NCI-H2029 (cell line): ENCODE measurements at regions not wholly inside any gene's neighbourhood (a gene's known extent, or its start where the extent isn't known, plus 50 kb on each side); places are given as distances from the start of the nearest gene placed in this dataset.

Experiments used
- DNase-seq: peaks from one replicate; lab custom pipeline; 2025; lab: John Stamatoyannopoulos, UW

DNA sequence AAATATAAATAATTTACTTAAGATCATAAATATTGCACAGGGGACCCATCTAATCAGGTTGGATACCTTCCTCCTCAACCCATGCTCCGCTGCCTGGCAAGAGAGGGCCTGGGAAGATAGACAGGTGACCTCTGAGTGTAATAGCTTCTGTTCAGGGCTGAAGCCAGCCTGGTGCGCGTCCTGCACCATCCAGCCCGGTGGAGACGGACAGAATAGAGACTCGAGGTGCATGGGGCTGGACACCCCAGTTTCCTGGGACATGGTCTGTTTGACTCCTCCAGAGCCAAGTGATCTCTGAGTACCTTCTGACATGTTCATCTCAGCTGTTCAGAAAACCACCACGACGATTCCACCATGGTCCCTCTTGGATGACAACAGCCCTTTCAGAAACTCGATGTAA lies 209.3 kb upstream of the MYT1L start:
- no peak for DNase-seq

DNA sequence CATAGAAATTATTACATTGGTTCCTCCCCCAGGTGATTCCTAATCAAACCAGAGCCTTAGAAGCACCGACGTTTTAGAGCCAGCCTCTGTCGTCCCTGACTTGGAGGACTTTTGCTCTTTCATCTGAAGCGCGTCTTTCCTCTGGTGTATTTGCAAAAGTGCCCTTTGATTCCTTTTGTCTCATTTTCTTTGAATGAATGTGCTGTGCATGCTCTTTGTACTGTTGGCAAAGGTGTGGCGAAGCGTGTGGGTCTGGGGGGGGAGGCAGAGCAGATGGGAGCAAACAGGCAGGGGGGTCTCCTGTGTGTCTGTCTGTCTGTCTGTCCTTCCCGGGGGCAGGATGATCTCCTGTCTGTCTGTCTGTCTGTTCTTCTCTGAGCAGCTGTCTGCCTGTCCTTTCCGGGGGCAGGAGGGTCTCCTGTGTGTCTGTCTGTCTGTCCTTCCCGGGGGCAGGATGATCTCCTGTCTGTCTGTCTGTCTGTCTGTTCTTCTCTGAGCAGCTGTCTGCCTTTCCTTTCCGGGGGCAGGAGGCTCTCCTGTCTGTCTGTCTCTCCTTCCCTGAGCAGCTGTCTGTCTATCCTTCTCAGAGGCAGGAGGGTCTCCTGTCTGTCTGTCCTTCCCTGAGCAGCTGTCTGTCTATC lies 205.5 kb upstream of the MYT1L start:
- no peak for DNase-seq

- no peak for DNase-seq
Observed at GRCh38 chr2:2530334-2530733, 199.3 kb upstream of the MYT1L start.

DNA sequence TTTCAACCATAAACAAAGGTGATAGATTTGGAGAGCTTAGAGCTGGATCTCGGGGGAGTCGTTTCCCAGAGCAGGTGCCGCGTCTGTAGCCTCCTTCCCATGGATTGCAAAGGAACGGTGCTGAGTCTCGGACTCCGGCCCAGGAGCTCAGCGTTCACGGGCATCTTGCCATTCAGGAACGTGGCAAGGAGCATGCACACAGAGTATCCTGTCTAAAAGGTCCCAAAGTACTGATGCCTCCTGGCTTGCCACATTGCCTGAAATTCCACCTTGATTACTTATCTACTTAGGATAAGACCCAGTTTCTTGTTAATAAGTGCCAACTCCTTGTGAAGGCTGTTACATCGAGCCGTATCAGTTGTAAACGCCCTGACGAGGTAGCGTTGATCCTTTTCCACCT lies 197.8 kb upstream of the MYT1L start:
- DNase-seq, result no peak

- DNase-seq, result peak; percentile 17
Observed at GRCh38 chr2:2527148-2527547, 196.1 kb upstream of the MYT1L start.

DNA sequence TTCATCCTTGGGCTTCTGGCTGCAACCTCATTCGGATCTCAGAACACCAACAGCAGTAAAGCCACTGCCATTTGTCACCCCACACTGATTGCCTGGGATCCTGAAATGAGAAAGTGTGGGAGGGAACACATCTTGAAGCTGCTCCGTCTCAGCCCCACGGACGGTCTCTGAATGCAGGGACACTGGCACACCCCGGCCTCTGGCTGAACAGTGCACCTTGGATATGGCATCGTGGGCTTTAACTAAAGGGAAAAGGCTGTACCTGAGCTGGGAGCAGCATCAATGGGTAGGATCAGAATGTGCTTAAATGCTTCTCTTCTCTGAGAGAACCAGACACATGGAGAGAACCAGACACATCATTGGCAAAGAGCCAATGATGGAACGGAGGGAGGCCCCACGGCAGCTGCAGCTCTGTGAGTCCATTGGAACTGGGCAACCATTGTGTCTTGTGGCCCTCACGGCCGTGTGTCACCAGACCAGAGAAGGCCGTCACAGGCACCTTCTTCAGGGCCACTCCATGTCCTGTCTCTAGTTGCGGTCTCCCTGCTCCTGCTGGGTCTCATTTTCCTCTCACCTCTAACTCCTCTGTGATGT lies 193.4 kb upstream of the MYT1L start:
- DNase-seq, result no peak

- no peak for DNase-seq
Observed at GRCh38 chr2:2523461-2524347, 192.6 kb upstream of the MYT1L start.

- DNase-seq, result no peak
Observed at GRCh38 chr2:2520401-2520811, 189.3 kb upstream of the MYT1L start.

- DNase-seq, result no peak
Observed at GRCh38 chr2:2519381-2519780, 188.3 kb upstream of the MYT1L start.

GRCh38 chr2:2517399-2517798 lies 186.3 kb upstream of the MYT1L start:
- no peak for DNase-seq

DNA sequence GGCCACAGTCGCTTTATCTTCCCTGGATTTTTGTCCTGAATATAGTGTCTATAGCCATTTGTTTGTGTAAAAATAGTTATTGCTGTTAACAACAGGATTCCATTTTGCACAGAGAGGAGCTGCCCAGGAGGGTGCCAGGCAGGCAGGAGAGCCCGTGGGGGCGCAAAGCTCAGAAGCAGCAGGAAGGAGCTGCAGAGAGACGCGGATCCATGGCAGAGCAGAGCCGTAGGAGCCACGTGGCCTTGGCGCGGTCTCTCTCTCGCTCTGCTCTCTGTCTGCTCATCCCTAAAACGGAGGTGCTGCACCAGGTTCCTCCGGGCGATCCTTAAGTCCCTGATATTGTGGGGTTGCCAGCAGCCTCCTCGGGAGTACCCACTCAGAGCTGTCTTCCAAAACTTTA lies 185.3 kb upstream of the MYT1L start:
- DNase-seq, result no peak

- DNase-seq, result no peak
Observed at GRCh38 chr2:2512931-2513330, 181.9 kb upstream of the MYT1L start.

- no peak for DNase-seq
Observed at GRCh38 chr2:2507417-2507997, 176.4 kb upstream of the MYT1L start.

GRCh38 chr2:2506536-2506935 lies 175.5 kb upstream of the MYT1L start:
- DNase-seq, result no peak

DNA sequence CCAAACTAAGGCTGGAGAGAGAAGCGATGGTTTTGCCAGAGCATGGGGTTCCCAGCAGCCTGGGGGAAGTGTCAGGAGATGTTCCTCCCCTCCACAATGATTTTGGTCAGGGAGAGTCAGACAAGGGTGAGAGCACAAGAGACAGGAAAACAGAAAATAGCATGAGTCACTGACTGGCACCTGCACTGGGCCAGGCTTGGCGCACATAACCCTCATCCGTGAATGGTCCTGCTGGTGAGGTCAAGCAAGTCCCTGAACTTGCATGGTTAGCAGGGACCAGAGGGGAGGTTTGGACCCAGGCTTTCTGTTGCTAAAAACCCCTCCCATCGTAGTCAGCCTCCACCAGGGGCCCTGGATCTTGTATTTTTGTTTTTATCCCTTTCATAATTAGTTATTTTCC lies 174.5 kb upstream of the MYT1L start:
- DNase-seq, result no peak

GRCh38 chr2:2503864-2504418 lies 172.9 kb upstream of the MYT1L start:
- no peak for DNase-seq

DNA sequence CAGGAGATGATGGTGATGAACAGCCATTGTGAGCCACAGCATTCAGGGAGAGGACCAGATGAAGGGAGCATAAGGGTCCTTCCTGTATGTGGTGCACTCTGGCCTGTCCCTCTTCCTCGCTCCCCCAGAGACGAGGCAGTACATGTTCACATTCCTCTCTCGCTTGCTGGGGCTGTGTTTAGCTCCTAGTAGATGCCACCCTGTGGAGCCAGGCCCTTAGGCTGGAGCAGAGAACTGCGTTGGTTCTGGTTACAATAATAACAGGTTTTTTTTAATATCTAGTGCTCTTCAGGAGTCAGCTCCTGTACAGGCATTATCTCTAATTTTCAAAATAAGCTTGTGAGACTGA lies 171.1 kb upstream of the MYT1L start:
- no peak for DNase-seq

GRCh38 chr2:2501454-2502200 lies 170.6 kb upstream of the MYT1L start:
- no peak for DNase-seq

DNA sequence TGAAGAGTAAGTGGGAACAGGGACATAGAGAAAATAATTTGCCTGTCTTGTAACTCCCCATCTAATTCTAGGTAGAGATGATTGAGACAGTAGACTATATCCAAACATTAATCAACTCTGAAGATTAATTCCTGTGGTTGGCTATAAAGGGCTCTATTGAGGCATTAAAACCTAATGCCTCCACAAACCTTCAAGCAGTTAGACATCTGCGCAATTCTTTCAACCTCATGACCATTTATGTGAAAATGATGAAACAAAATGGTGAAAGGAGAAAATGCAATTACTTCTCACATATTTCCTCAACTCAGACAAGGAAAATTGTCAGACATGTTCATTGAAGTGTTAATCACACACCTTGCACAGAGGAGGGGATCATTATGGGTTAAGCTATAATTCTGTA lies 164.5 kb upstream of the MYT1L start:
- DNase-seq, result no peak

DNA sequence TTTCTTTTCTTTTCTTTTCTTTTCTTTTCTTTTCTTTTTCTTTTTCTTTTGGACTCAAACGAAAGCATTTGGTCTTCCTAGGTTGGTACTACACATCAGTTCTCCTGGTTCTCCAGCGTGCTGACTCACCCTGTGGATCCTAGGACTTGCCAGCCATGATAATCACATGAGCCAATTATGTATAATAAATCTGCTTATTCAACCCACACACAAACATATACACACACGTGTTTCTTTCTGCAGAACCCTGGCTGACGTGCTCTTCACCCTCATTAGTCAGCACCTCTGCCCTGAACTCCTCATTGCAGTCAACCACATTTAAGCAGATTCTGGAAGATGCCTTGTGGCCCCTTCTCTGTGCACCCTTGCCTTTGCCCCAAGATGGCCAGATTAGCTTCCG lies 162.4 kb upstream of the MYT1L start:
- DNase-seq, result no peak

DNA sequence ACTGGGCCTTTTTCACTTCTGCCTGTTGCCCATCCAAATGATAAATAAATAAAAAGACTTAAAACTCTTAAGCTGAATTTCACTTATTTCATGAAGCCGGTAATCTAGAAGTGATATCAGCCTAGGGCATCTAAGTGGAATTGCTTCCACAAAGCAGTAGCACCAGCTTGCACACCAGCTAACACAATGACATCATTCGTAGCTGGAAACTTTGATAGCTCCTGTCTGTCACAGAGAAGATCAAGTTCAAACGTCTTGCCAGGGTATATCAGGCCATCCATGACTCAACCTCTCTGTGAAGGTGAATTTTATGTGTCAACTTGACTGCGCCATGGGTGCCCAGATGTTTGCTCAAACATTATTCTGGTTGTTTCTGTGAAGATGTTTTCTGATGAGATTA lies 161.7 kb upstream of the MYT1L start:
- DNase-seq, result no peak

GRCh38 chr2:2491964-2492363 lies 160.9 kb upstream of the MYT1L start:
- DNase-seq, result no peak
